ENCODE measurements at regions not wholly inside any gene's neighbourhood (a gene's known extent, or its start where the extent isn't known, plus 50 kb on each side); places are given as distances from the start of the nearest gene placed in this dataset.

GRCh38 chr3:46114323-46114988 lies 87.2 kb upstream of the XCR1 start:
- peak; percentile 82 for ATAC-seq
- Histone ChIP-seq H3K27me3 (no peaks in the 10 kb centered on the region), H3K9me3 (no peaks in the 10 kb centered on the region), H3K4me1 (peaks cover 0 to 9% (median 0%) of the 10 kb centered on the region in 3 donors), H3K36me3 (no peaks in the 10 kb centered on the region), H3K4me3 (no peak overlapping the region), H3K27ac (peak overlapping the region in 3 of 4 donors; percentile 43 to 60 (median 60))
- WGBS, 2 donors (ENCODE audit: low coverage in 1 of 2): 0% methylated on average over 1 of the region's 1 CpG
- peak; percentile 49 for TF ChIP-seq POLR2AphosphoS5 (IDR thresholded peaks at IDR 0.05)
- TF ChIP-seq POLR2A (IDR thresholded peaks at IDR 0.05): no peak
- no peak for TF ChIP-seq CTCF (IDR thresholded peaks at IDR 0.05)

GRCh38 chr3:46113608-46114007 lies 86.3 kb upstream of the XCR1 start:
- Histone ChIP-seq H3K36me3 (no peaks in the 10 kb centered on the region), H3K27me3 (no peaks in the 10 kb centered on the region), H3K27ac (peak overlapping the region in 2 of 4 donors; percentile 57 to 60), H3K4me1 (peaks cover 0 to 9% (median 0%) of the 10 kb centered on the region in 3 donors), H3K9me3 (no peaks in the 10 kb centered on the region), H3K4me3 (no peak overlapping the region)
- TF ChIP-seq EP300 (IDR thresholded peaks at IDR 0.05) (no peak), POLR2AphosphoS5 (IDR thresholded peaks at IDR 0.05) (no peak), CTCF (IDR thresholded peaks at IDR 0.05) (no peak), POLR2A (IDR thresholded peaks at IDR 0.05) (no peak)
- ATAC-seq: no peak
- 93% methylated on average over 3 of the region's 4 CpGs; no CpG with 5 or more reads in 1 of the 2 donors for WGBS, 2 donors (ENCODE audit: low coverage in 1 of 2)

- ATAC-seq: no peak
- 75 to 92% methylated on average over 2 of the region's 3 CpGs for WGBS, 2 donors (ENCODE audit: low coverage in 1 of 2)
- TF ChIP-seq POLR2AphosphoS5 (IDR thresholded peaks at IDR 0.05) (no peak), POLR2A (IDR thresholded peaks at IDR 0.05) (no peak), CTCF (IDR thresholded peaks at IDR 0.05) (no peak), EP300 (IDR thresholded peaks at IDR 0.05) (no peak)
- H3K36me3 ChIP-seq: no peaks in the 10 kb centered on the region
- no peaks in the 10 kb centered on the region for H3K27me3 ChIP-seq
- H3K9me3 ChIP-seq: no peaks in the 10 kb centered on the region
- no peak overlapping the region for H3K4me3 ChIP-seq
- H3K27ac ChIP-seq: no peak overlapping the region
- peaks cover 0 to 9% (median 0%) of the 10 kb centered on the region in 3 donors for H3K4me1 ChIP-seq
These were observed 85.7 kb upstream of the XCR1 start for GRCh38 chr3:46112984-46113383.

GRCh38 chr3:46112296-46112695 lies 85.0 kb upstream of the XCR1 start:
- WGBS, 2 donors (ENCODE audit: low coverage in 1 of 2): 89 to 95% methylated on average over 3 of the region's 3 CpGs
- Histone ChIP-seq H3K36me3 (no peaks in the 10 kb centered on the region), H3K4me1 (peaks cover 0 to 9% (median 0%) of the 10 kb centered on the region in 3 donors), H3K27ac (no peak overlapping the region), H3K27me3 (no peaks in the 10 kb centered on the region), H3K9me3 (no peaks in the 10 kb centered on the region), H3K4me3 (no peak overlapping the region)
- no peak for ATAC-seq
- TF ChIP-seq POLR2AphosphoS5 (IDR thresholded peaks at IDR 0.05) (no peak), CTCF (IDR thresholded peaks at IDR 0.05) (no peak), POLR2A (IDR thresholded peaks at IDR 0.05) (no peak), EP300 (IDR thresholded peaks at IDR 0.05) (no peak)

All from gastroesophageal sphincter (tissue), 4 donors.